Skin of body (tissue), 1 donor: ENCODE measurements at regions not wholly inside any gene's neighbourhood (a gene's known extent, or its start where the extent isn't known, plus 50 kb on each side); places are given as distances from the start of the nearest gene placed in this dataset.

Source experiments
- DNase-seq: peaks from one replicate; lab custom pipeline; 2025; lab: John Stamatoyannopoulos, UW

DNA sequence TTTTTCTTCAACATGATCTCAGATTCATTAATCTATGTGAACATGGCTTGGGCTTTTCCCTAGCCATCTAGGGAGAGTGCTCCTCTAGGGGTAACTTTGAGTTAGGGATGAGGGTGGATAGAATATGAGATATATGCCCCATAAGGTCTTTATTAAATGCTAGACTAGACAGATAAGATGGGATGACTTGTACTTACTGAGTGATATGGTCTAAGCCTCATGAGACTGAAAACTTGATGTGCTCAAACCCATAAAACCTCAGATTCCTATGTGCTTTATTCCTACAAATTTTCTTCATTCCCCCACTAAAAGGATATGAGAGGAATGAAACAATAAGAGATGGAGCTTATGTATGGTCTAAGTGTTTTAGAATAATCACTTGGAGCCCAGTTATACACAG lies 386.6 kb downstream of the YTHDC2 start:
- no peak for DNase-seq

DNA sequence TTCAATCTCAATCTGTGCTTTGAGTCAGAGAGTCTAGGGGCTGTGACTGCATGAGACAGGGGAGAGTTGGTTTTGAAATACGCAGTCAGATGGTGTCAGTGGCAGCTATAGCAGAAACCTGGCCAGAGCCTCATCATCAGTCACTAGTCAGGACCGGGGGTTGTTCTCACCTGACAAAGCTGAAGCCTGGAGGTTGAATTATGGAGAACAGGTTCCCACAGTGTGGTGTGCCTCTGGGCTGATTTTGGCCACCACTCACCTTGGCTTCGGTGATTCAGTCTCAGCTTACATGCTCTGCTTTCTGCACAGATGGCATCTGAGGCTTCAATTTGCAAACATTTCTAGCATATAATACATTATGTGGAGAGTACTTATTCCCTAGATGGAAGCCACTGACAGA lies 387.3 kb downstream of the YTHDC2 start:
- no peak for DNase-seq

GRCh38 chr5:113901718-113902117 lies 388.2 kb downstream of the YTHDC2 start:
- no peak for DNase-seq

GRCh38 chr5:113902917-113903660 lies 389.6 kb downstream of the YTHDC2 start:
- DNase-seq: no peak

- no peak for DNase-seq
Observed at GRCh38 chr5:113909782-113910181, 396.3 kb downstream of the YTHDC2 start.

GRCh38 chr5:113917997-113918396 lies 404.5 kb downstream of the YTHDC2 start:
- no peak for DNase-seq

- no peak for DNase-seq
Observed at GRCh38 chr5:113922343-113922742, 408.8 kb downstream of the YTHDC2 start.

- DNase-seq: no peak
Observed at GRCh38 chr5:113935453-113935852, 422.0 kb downstream of the YTHDC2 start.

DNA sequence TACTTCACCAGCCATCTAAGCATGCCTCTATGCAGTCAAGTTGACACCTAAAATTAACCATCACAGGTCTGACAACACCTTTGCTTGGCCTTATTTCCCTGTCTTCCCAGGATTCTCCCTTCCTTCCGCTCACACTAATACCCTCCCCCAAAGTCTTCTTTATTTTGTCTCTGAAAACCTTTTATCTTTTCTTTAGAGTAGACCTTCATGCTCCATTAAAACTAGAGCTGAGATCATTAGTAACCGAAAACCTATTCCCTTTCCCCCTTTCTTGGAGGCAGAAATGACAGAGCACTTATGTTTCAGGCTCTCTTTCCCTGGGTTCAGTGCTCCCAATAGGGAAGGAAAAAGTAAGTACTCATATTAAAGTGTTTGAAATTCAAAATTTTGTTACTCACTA lies 423.8 kb downstream of the YTHDC2 start:
- no peak for DNase-seq

DNA sequence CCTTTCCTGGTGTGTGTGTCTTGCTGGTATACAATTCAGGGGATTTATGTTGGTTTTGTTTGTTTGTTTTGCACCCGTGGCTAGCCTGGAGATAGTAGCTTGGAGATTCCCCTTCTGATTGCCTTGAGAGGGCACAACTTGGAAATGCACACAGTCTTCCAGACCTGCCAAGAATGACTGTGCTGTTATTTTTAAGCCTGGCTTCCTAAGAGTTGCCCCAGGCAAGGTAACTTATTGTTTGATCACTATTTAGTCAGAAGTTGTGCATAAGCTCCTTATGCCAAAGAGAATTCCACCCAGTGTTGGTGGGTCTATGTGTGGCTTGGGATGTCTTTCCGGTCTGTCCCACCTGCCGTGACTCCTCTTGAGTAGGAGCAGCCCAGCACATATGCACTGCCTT lies 421.9 kb upstream of the KCNN2 start:
- DNase-seq: no peak

DNA sequence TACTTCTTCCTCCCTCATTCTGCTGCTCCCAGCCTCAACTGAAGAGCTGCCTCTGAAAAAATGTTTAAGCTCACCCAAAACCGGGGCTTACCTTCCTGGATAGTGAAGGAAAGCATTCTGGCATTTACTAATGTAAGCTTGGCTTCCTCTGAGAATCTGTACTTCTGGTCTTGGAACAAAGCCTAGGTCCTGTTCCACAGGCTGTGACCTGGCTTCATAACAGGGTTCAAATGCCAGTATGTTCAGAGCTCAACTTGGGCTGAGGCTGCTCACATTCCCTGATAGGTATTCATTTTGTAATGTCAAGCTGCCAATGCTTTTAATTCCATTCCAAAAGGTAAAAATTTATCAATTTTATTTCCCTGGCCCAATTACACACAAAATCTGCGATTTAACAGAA lies 411.7 kb upstream of the KCNN2 start:
- DNase-seq: no peak

- no peak for DNase-seq
Observed at GRCh38 chr5:113965225-113965624, 396.6 kb upstream of the KCNN2 start.

DNA sequence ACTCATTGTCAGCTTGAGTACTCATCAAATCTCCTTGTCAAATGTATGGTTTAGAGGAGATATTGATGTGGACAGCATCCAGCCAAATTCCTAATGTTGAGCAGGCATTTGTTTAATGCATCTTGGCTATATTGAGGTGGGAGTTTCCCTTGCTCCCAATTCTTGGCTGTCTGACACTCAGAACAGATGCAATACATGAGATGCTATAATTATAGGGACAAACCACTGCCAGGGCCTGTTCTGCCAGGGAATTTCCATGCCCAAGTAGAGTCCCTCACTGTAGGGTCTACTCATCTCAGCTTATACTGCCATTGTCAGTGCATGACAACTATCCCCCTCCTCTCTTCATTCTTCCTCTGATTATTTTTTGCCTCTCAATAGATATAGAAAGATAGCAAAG lies 392.0 kb upstream of the KCNN2 start:
- no peak for DNase-seq

DNA sequence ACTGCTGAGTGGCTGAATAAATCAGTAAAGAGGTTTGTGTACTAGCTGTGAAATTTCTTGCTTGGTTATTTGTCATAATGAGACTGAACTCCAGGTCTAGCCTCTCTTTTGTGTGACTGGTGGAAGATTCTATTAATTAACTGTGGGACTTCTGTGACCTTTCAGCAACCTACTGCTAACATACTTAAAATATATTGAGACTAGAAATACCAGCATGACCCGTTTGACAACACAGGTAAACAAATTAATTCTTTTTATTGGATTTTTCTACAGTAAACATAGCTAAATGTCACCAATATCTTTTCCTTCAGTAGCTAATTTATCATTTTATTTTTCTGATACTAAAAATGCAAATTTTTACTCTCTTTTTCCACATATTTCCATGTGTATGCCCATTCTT lies 390.4 kb upstream of the KCNN2 start:
- no peak for DNase-seq

- DNase-seq: no peak
Observed at GRCh38 chr5:113974976-113975375, 386.9 kb upstream of the KCNN2 start.

GRCh38 chr5:113984928-113985327 lies 376.9 kb upstream of the KCNN2 start:
- no peak for DNase-seq

DNA sequence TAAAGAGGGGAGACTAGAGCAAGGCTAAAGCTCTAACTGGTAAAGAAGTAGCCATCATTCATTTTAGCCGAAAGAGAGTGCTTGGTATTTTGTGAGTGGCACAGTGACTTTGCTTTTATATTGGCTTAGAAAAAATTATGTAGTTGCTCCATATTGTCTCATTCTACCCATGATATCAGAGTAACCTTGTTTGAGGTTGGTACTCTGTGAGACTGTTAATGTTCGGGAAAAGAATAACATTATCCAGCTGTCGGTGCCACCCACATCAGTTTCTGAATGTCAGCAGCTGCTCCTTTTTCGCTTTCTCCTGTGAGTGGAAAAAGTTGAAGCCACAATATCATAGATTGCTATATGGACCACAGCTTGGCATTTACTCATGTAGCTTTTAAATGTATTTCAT lies 376.4 kb upstream of the KCNN2 start:
- DNase-seq: no peak

DNA sequence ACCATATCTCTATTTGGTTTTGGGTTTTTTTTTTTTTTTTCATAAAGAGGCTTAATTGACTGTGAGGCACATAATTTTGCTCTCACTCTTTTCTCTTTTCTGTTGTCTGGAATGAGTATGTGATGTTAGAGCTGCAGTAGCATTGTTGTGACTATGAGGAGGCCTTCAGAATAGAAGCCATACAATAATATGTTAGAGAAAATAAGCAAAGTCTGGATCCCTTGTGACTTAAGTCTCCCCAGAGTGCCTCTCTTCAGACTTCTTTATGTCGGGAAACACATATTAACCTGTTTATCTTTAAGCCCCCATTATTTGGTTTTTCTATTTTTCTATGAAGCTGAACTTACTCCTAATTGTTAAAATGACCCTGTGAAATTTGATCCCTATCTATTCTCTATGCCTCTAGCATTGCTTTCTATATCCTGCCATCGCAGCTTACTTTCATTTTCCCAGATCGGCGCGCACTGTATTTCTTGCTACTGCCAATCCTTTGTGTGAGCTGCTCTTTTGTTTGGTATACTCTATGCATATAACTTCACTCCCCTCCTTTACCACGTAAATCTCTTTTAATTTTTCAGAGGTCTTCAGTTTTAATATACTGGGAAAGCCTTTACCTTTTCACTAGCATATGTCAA lies 372.5 kb upstream of the KCNN2 start:
- no peak for DNase-seq

DNA sequence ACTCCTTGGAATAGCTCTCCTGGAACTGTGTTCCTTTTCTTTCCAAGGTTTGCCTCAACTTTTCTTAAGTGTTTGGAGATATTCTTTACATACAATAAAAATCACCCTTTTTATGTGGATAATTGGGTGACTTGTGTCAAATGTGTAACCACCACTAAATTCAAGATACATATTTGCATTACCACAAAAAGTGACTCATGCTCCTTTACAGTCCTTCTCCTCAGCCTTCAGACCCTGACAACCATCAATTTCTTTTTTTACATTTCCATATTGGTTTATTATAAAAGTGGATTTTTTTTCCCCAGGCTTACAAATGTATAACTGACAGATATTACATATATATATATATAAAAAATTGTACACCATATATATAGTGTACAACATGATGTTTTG lies 372.0 kb upstream of the KCNN2 start:
- DNase-seq: no peak

GRCh38 chr5:114001076-114001475 lies 360.8 kb upstream of the KCNN2 start:
- no peak for DNase-seq

- DNase-seq: no peak
Observed at GRCh38 chr5:114006582-114006981, 355.3 kb upstream of the KCNN2 start.

GRCh38 chr5:114007678-114008077 lies 354.2 kb upstream of the KCNN2 start:
- no peak for DNase-seq

GRCh38 chr5:114010362-114010761 lies 351.5 kb upstream of the KCNN2 start:
- no peak for DNase-seq
